ENCODE measurements at regions not wholly inside any gene's neighbourhood (a gene's known extent, or its start where the extent isn't known, plus 50 kb on each side); places are given as distances from the start of the nearest gene placed in this dataset.

GRCh38 chr10:33454554-33454953, 120.1 kb upstream of the NRP1 start:
- H3K4me3 ChIP-seq (ENCODE audit: low read length): no peak overlapping the region
- H3K9ac ChIP-seq (ENCODE audit: low read depth, low read length): no peak overlapping the region
- WGBS: 93% methylated on average over 1 of the region's 2 CpGs
- no peaks in the 10 kb centered on the region for H3K9me3 ChIP-seq (ENCODE audit: insufficient read depth, low read depth, low read length)
- no peaks in the 10 kb centered on the region for H3K36me3 ChIP-seq (ENCODE audit: insufficient read depth, low read length)
- peaks cover under 1% of the 10 kb centered on the region; the same call in 1 of the 2 replicates for H3K4me1 ChIP-seq (ENCODE audit: insufficient read depth, low read length)
- no peaks in the 10 kb centered on the region for H3K27me3 ChIP-seq (ENCODE audit: insufficient read depth, low read length)
- H3K27ac ChIP-seq (ENCODE audit: low read depth, low read length): no peak overlapping the region

GRCh38 chr10:33453081-33454025, 118.9 kb upstream of the NRP1 start:
- no peak overlapping the region for H3K27ac ChIP-seq (ENCODE audit: low read depth, low read length)
- H3K9me3 ChIP-seq (ENCODE audit: insufficient read depth, low read depth, low read length): no peaks in the 10 kb centered on the region
- no peak overlapping the region for H3K9ac ChIP-seq (ENCODE audit: low read depth, low read length)
- no peaks in the 10 kb centered on the region for H3K36me3 ChIP-seq (ENCODE audit: insufficient read depth, low read length)
- no peak overlapping the region for H3K4me3 ChIP-seq (ENCODE audit: low read length)
- WGBS: 93% methylated on average over 8 of the region's 9 CpGs
- H3K27me3 ChIP-seq (ENCODE audit: insufficient read depth, low read length): no peaks in the 10 kb centered on the region
- H3K4me1 ChIP-seq (ENCODE audit: insufficient read depth, low read length): no peaks in the 10 kb centered on the region

- H3K9me3 ChIP-seq (ENCODE audit: insufficient read depth, low read depth, low read length): no peaks in the 10 kb centered on the region
- no peaks in the 10 kb centered on the region for H3K27me3 ChIP-seq (ENCODE audit: insufficient read depth, low read length)
- H3K9ac ChIP-seq (ENCODE audit: low read depth, low read length): no peak overlapping the region
- H3K36me3 ChIP-seq (ENCODE audit: insufficient read depth, low read length): no peaks in the 10 kb centered on the region
- 95% methylated on average over 4 of the region's 7 CpGs for WGBS
- no peaks in the 10 kb centered on the region for H3K4me1 ChIP-seq (ENCODE audit: insufficient read depth, low read length)
- H3K27ac ChIP-seq (ENCODE audit: low read depth, low read length): no peak overlapping the region
- H3K4me3 ChIP-seq (ENCODE audit: low read length): no peak overlapping the region
Measured at GRCh38 chr10:33448421-33449140, 114.1 kb upstream of the NRP1 start.

GRCh38 chr10:33441561-33441960, 107.1 kb upstream of the NRP1 start:
- WGBS: 85% methylated on average over 5 of the region's 5 CpGs
- no peak overlapping the region for H3K27ac ChIP-seq (ENCODE audit: low read depth, low read length)
- H3K9me3 ChIP-seq (ENCODE audit: insufficient read depth, low read depth, low read length): no peaks in the 10 kb centered on the region
- no peak overlapping the region for H3K9ac ChIP-seq (ENCODE audit: low read depth, low read length)
- no peaks in the 10 kb centered on the region for H3K27me3 ChIP-seq (ENCODE audit: insufficient read depth, low read length)
- H3K4me1 ChIP-seq (ENCODE audit: insufficient read depth, low read length): no peaks in the 10 kb centered on the region
- no peaks in the 10 kb centered on the region for H3K36me3 ChIP-seq (ENCODE audit: insufficient read depth, low read length)
- H3K4me3 ChIP-seq (ENCODE audit: low read length): no peak overlapping the region

- 92% methylated on average over 4 of the region's 4 CpGs for WGBS
- Histone ChIP-seq H3K9me3 (ENCODE audit: insufficient read depth, low read depth, low read length) (no peaks in the 10 kb centered on the region), H3K4me1 (ENCODE audit: insufficient read depth, low read length) (no peaks in the 10 kb centered on the region), H3K27me3 (ENCODE audit: insufficient read depth, low read length) (no peaks in the 10 kb centered on the region), H3K27ac (ENCODE audit: low read depth, low read length) (no peak overlapping the region), H3K4me3 (ENCODE audit: low read length) (no peak overlapping the region), H3K9ac (ENCODE audit: low read depth, low read length) (no peak overlapping the region), H3K36me3 (ENCODE audit: insufficient read depth, low read length) (no peaks in the 10 kb centered on the region)
Measured at GRCh38 chr10:33434933-33435332, 100.5 kb upstream of the NRP1 start.

GRCh38 chr10:33428682-33429081, 94.2 kb upstream of the NRP1 start:
- H3K27me3 ChIP-seq (ENCODE audit: insufficient read depth, low read length): no peaks in the 10 kb centered on the region
- H3K36me3 ChIP-seq (ENCODE audit: insufficient read depth, low read length): no peaks in the 10 kb centered on the region
- no peak overlapping the region for H3K27ac ChIP-seq (ENCODE audit: low read depth, low read length)
- H3K4me1 ChIP-seq (ENCODE audit: insufficient read depth, low read length): peaks cover 5% of the 10 kb centered on the region; the same call in 1 of the 2 replicates
- H3K4me3 ChIP-seq (ENCODE audit: low read length): no peak overlapping the region
- no peaks in the 10 kb centered on the region for H3K9me3 ChIP-seq (ENCODE audit: insufficient read depth, low read depth, low read length)
- WGBS: 87% methylated on average over 4 of the region's 4 CpGs
- no peak overlapping the region for H3K9ac ChIP-seq (ENCODE audit: low read depth, low read length)

GRCh38 chr10:33423154-33423529, 88.7 kb upstream of the NRP1 start:
- Histone ChIP-seq H3K4me1 (ENCODE audit: insufficient read depth, low read length) (peaks cover 9% of the 10 kb centered on the region), H3K9ac (ENCODE audit: low read depth, low read length) (no peak overlapping the region), H3K9me3 (ENCODE audit: insufficient read depth, low read depth, low read length) (no peaks in the 10 kb centered on the region), H3K4me3 (ENCODE audit: low read length) (no peak overlapping the region), H3K36me3 (ENCODE audit: insufficient read depth, low read length) (no peaks in the 10 kb centered on the region), H3K27me3 (ENCODE audit: insufficient read depth, low read length) (no peaks in the 10 kb centered on the region), H3K27ac (ENCODE audit: low read depth, low read length) (no peak overlapping the region)
- 94% methylated on average over 4 of the region's 5 CpGs for WGBS

GRCh38 chr10:33422471-33423153, 88.1 kb upstream of the NRP1 start:
- no peaks in the 10 kb centered on the region for H3K27me3 ChIP-seq (ENCODE audit: insufficient read depth, low read length)
- H3K36me3 ChIP-seq (ENCODE audit: insufficient read depth, low read length): no peaks in the 10 kb centered on the region
- no peak overlapping the region for H3K27ac ChIP-seq (ENCODE audit: low read depth, low read length)
- peaks cover 9% of the 10 kb centered on the region for H3K4me1 ChIP-seq (ENCODE audit: insufficient read depth, low read length)
- H3K4me3 ChIP-seq (ENCODE audit: low read length): no peak overlapping the region
- no peaks in the 10 kb centered on the region for H3K9me3 ChIP-seq (ENCODE audit: insufficient read depth, low read depth, low read length)
- 93% methylated on average over 7 of the region's 10 CpGs for WGBS
- no peak overlapping the region for H3K9ac ChIP-seq (ENCODE audit: low read depth, low read length)

GRCh38 chr10:33421789-33422462, 87.5 kb upstream of the NRP1 start:
- peaks cover 9% of the 10 kb centered on the region for H3K4me1 ChIP-seq (ENCODE audit: insufficient read depth, low read length)
- no peaks in the 10 kb centered on the region for H3K27me3 ChIP-seq (ENCODE audit: insufficient read depth, low read length)
- H3K9ac ChIP-seq (ENCODE audit: low read depth, low read length): no peak overlapping the region
- H3K27ac ChIP-seq (ENCODE audit: low read depth, low read length): no peak overlapping the region
- no peaks in the 10 kb centered on the region for H3K9me3 ChIP-seq (ENCODE audit: insufficient read depth, low read depth, low read length)
- no peaks in the 10 kb centered on the region for H3K36me3 ChIP-seq (ENCODE audit: insufficient read depth, low read length)
- 89% methylated on average over 5 of the region's 5 CpGs for WGBS
- H3K4me3 ChIP-seq (ENCODE audit: low read length): no peak overlapping the region

- no peaks in the 10 kb centered on the region for H3K9me3 ChIP-seq (ENCODE audit: insufficient read depth, low read depth, low read length)
- H3K9ac ChIP-seq (ENCODE audit: low read depth, low read length): no peak overlapping the region
- WGBS: 86% methylated on average over 3 of the region's 3 CpGs
- H3K36me3 ChIP-seq (ENCODE audit: insufficient read depth, low read length): no peaks in the 10 kb centered on the region
- H3K27me3 ChIP-seq (ENCODE audit: insufficient read depth, low read length): no peaks in the 10 kb centered on the region
- no peak overlapping the region for H3K27ac ChIP-seq (ENCODE audit: low read depth, low read length)
- no peak overlapping the region for H3K4me3 ChIP-seq (ENCODE audit: low read length)
- peaks cover 9% of the 10 kb centered on the region for H3K4me1 ChIP-seq (ENCODE audit: insufficient read depth, low read length)
Measured at GRCh38 chr10:33419311-33419710, 84.8 kb upstream of the NRP1 start.
